ENCODE measurements at regions not wholly inside any gene's neighbourhood (a gene's known extent, or its start where the extent isn't known, plus 50 kb on each side); places are given as distances from the start of the nearest gene placed in this dataset.
A peak's percentile ranks its signal among the peaks of the same experiment; 100 is the strongest.

DNA sequence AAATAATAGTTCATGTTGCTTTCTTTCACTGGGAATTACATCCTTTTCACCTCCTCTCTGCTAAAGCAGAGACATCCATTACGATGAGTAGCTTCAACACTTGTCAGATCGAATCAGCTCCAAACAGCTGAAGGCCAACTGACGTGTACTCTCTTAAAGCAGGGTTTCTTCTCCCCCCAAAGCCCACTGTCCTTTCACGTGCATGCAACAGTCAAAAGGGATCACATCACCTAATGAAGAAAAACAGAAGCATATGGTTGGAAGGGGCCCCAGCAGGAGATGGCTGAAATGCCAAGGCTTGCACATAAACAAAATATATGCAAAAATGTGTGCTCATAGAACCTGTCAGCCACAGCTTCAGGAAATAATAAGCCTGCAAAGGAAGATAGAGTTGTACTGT is 421.6 kb downstream of the ANXA1 start:
- Histone ChIP-seq H3K4me1 (no peaks in the 10 kb centered on the region), H3K9me3 (no peaks in the 10 kb centered on the region), H3K27ac (no peak overlapping the region), H3K36me3 (no peaks in the 10 kb centered on the region), H3K4me3 (no peak overlapping the region), H3K27me3 (no peaks in the 10 kb centered on the region)
- intact Hi-C loops (cut with DNase I), result no loop called here
- no peak for DNase-seq
- TF ChIP-seq, protein P1, sequence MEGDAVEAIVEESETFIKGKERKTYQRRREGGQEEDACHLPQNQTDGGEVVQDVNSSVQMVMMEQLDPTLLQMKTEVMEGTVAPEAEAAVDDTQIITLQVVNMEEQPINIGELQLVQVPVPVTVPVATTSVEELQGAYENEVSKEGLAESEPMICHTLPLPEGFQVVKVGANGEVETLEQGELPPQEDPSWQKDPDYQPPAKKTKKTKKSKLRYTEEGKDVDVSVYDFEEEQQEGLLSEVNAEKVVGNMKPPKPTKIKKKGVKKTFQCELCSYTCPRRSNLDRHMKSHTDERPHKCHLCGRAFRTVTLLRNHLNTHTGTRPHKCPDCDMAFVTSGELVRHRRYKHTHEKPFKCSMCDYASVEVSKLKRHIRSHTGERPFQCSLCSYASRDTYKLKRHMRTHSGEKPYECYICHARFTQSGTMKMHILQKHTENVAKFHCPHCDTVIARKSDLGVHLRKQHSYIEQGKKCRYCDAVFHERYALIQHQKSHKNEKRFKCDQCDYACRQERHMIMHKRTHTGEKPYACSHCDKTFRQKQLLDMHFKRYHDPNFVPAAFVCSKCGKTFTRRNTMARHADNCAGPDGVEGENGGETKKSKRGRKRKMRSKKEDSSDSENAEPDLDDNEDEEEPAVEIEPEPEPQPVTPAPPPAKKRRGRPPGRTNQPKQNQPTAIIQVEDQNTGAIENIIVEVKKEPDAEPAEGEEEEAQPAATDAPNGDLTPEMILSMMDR (IDR thresholded peaks at IDR 0.05), result no peak
- no peak for ATAC-seq

DNA sequence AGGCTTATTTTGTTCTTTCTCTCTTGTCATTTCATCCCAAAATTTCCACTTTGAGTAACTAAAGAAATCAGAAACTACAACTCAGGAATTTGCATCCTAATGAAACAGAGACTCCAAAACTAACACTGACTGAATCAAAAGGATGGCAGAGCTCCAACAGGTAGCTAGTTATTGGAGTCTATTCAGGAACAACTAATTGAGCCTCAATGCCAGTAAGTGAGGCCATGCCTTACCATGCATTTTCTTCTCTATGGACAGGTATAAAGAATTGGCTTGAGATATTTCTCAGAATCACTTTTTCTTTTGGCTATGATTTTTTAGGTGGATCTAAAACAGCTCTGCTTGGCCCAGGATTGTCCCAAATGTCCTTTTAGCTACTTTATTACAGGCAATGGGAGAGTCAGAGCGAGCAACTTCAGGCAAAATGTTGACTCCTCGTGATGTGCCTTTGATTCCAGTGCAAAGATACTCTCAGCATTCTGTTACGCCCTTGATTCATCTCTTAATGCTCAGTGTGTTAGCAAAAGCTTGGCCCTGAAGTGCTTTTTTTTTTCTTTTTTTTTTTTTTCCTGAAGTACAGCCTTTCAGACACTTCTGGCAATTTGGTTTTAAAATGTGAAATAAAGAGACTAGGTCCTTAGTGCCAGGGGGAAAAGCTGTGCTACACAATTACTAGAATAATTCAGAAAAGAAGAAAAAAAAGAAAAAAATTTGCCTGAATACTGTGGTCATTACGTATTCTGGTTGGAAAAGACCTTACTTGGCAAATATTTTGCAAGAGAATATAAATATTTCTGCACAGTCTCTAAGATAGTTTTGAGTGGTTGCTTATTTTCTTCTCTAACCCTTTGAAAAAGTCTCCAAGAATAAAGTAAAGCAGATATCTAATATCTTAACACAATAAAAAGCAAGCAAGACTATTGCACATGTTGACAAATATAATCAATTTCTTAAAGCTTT is 423.7 kb downstream of the ANXA1 start:
- no peak for ATAC-seq
- Histone ChIP-seq H3K27ac (no peak overlapping the region), H3K27me3 (no peaks in the 10 kb centered on the region), H3K9me3 (no peaks in the 10 kb centered on the region), H3K36me3 (no peaks in the 10 kb centered on the region), H3K4me1 (no peaks in the 10 kb centered on the region), H3K4me3 (no peak overlapping the region)
- TF ChIP-seq, protein P1 (IDR thresholded peaks at IDR 0.05), result no peak
- no peak for DNase-seq
- intact Hi-C loops (cut with DNase I), result no loop called here

DNA sequence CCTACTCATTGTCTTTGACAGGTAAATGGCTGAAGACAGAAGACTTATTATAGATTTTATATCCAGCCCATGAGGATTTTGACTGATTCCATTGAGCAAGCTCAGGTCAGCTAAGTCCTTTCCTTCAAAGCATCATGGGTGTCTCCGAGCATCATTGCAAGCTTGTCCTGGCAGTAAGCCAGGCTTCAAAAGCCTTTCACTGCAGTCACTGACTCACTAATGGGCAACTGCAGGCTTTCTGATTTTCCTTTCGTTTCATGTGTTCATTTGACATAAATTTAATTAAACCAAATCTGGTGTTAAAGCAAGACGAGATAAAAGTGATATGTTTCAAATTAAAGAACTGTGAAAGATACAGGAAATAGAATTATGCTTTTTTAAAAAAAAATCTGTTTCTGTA is 426.2 kb downstream of the ANXA1 start:
- H3K27ac ChIP-seq, result no peak overlapping the region
- ATAC-seq, result no peak
- no peak overlapping the region for H3K4me3 ChIP-seq
- no peaks in the 10 kb centered on the region for H3K9me3 ChIP-seq
- H3K27me3 ChIP-seq, result no peaks in the 10 kb centered on the region
- DNase-seq, result peak in 1 of 4 donors; percentile 5
- intact Hi-C loops (cut with DNase I), result no loop called here
- no peaks in the 10 kb centered on the region for H3K36me3 ChIP-seq
- TF ChIP-seq, protein P1 (IDR thresholded peaks at IDR 0.05), result no peak
- no peaks in the 10 kb centered on the region for H3K4me1 ChIP-seq

DNA sequence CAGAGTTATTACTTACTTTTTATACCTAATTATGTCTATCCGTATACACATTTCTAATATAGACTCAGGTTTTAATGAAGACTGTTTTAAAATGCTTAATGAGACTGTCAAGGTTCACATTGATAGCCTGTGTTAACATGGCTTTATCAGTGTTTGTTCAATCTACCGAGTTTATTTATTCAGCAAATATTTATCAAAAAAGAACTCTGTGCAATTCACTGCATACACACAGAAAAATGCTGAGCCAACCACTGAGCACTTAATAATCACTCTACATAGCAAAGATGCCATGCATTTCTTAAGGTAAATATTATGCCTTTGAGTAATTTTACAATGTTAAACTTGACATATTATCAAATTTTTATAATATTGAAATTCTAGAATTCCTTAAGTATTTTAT is 428.2 kb downstream of the ANXA1 start:
- ATAC-seq (peak; percentile 65), DNase-seq (no peak)
- H3K27me3 ChIP-seq, result no peaks in the 10 kb centered on the region
- no peaks in the 10 kb centered on the region for H3K36me3 ChIP-seq
- no peaks in the 10 kb centered on the region for H3K4me1 ChIP-seq
- TF ChIP-seq, protein P1 (IDR thresholded peaks at IDR 0.05), result no peak
- intact Hi-C loops (cut with DNase I), result no loop called here
- H3K9me3 ChIP-seq, result no peaks in the 10 kb centered on the region
- H3K4me3 ChIP-seq, result no peak overlapping the region
- H3K27ac ChIP-seq, result no peak overlapping the region

DNA sequence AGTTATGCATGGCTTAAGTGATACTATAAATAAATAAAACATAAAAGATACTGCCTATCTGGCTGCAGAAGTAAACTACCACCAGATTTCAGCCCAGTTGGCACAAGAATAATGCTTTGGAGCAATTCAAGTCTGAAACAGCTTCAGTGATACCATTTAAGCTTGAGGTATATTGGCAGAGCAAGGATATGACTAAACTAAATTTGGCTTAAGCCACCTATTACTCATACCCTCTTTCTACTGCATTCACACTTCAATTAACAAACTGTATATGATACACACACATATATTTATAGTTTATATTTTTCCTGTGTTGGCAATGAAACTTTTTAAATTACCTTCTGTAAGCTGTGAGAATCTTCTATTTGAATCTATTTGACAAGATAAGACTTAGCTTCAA is 431.9 kb downstream of the ANXA1 start:
- no peaks in the 10 kb centered on the region for H3K4me1 ChIP-seq
- no peaks in the 10 kb centered on the region for H3K9me3 ChIP-seq
- DNase-seq, result no peak
- TF ChIP-seq, protein P1 (IDR thresholded peaks at IDR 0.05), result no peak
- no peak overlapping the region for H3K4me3 ChIP-seq
- no peak for ATAC-seq
- intact Hi-C loops (cut with DNase I), result no loop called here
- no peaks in the 10 kb centered on the region for H3K27me3 ChIP-seq
- no peak overlapping the region for H3K27ac ChIP-seq
- no peaks in the 10 kb centered on the region for H3K36me3 ChIP-seq

Measured in left lung (tissue), 4 donors.